ENCODE measurements at regions not wholly inside any gene's neighbourhood (a gene's known extent, or its start where the extent isn't known, plus 50 kb on each side); places are given as distances from the start of the nearest gene placed in this dataset.

DNA sequence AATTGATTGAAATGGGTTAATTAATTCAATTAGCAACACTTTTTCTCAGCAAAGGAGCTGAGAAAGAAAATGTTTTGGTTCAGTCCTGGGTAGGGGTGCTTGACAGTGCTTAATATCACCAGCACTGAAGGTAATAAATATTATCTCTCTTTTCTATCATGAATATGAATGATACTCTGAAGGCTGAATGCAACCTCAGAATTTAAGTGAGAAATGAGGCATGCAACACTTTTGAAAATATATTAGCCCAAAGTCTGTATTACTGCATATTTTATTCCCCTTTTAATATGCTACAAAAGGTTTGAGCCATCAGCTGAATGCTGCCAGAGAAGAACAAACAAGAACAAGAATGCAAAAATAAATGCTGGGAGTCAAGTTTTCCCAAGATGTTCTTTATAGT is 52.0 kb upstream of the SAMSN1 start:
- FAIRE-seq = no peak
- no peaks in the 10 kb centered on the region for H3K27me3 ChIP-seq (ENCODE audit: control insufficient read depth, extremely low read depth, insufficient read depth, low read length)
- H3K4me1 ChIP-seq (ENCODE audit: control insufficient read depth, extremely low read depth, insufficient read depth, low read length) = no peaks in the 10 kb centered on the region
- no peaks in the 10 kb centered on the region for H4K20me1 ChIP-seq (ENCODE audit: control insufficient read depth, extremely low read depth, insufficient read depth, low read length)
- no peak for DNase-seq (ENCODE audit: low read depth, low spot score)
- H3K9me1 ChIP-seq (ENCODE audit: control insufficient read depth, extremely low read depth, insufficient read depth, low read length) = no peaks in the 10 kb centered on the region
- dilution Hi-C loops (cut with MboI; ENCODE audit: extremely low pct_ligation_motif_present, low sequenced_read_pairs) = no loop called here
- H3K9me3 ChIP-seq (ENCODE audit: control insufficient read depth, low read depth, low read length) = no peaks in the 10 kb centered on the region
- H3K4me2 ChIP-seq (ENCODE audit: control insufficient read depth, extremely low read depth, insufficient read depth, low read depth, low read length) = no peak overlapping the region
- no peak for TF ChIP-seq EZH2 (IDR thresholded peaks at IDR 0.05; ENCODE audit: low read length)
- TF ChIP-seq, protein P1, sequence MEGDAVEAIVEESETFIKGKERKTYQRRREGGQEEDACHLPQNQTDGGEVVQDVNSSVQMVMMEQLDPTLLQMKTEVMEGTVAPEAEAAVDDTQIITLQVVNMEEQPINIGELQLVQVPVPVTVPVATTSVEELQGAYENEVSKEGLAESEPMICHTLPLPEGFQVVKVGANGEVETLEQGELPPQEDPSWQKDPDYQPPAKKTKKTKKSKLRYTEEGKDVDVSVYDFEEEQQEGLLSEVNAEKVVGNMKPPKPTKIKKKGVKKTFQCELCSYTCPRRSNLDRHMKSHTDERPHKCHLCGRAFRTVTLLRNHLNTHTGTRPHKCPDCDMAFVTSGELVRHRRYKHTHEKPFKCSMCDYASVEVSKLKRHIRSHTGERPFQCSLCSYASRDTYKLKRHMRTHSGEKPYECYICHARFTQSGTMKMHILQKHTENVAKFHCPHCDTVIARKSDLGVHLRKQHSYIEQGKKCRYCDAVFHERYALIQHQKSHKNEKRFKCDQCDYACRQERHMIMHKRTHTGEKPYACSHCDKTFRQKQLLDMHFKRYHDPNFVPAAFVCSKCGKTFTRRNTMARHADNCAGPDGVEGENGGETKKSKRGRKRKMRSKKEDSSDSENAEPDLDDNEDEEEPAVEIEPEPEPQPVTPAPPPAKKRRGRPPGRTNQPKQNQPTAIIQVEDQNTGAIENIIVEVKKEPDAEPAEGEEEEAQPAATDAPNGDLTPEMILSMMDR (optimal IDR thresholded peaks at IDR 0.05 in 1 of 3, IDR thresholded peaks at IDR 0.05 in 1 of 3, conservative IDR thresholded peaks at IDR 0.05 in 1 of 3; ENCODE audit: extremely low read depth in 1 of 3, insufficient read depth in 2 of 3, low read length in 3 of 3) = no peak
- no peak overlapping the region for H3K9ac ChIP-seq (ENCODE audit: control insufficient read depth, extremely low read depth, insufficient read depth, low read length)
- no peaks in the 10 kb centered on the region for H3K36me3 ChIP-seq (ENCODE audit: control insufficient read depth in 2 of 2, extremely low read depth in 1 of 2, insufficient read depth in 2 of 2, low read length in 2 of 2)
- H3K27ac ChIP-seq (ENCODE audit: control insufficient read depth, insufficient read depth, low read length) = no peak overlapping the region
- no peak overlapping the region for H2AFZ ChIP-seq (ENCODE audit: control insufficient read depth, low read length)
- no peak overlapping the region for H3K4me3 ChIP-seq (ENCODE audit: control insufficient read depth in 2 of 3, extremely low read depth in 1 of 3, insufficient read depth in 2 of 3, low read depth in 1 of 3, low read length in 3 of 3)
- H3K79me2 ChIP-seq (ENCODE audit: control insufficient read depth, insufficient read depth, low read length) = no peaks in the 10 kb centered on the region
